ENCODE measurements at regions not wholly inside any gene's neighbourhood (a gene's known extent, or its start where the extent isn't known, plus 50 kb on each side); places are given as distances from the start of the nearest gene placed in this dataset.

DNA sequence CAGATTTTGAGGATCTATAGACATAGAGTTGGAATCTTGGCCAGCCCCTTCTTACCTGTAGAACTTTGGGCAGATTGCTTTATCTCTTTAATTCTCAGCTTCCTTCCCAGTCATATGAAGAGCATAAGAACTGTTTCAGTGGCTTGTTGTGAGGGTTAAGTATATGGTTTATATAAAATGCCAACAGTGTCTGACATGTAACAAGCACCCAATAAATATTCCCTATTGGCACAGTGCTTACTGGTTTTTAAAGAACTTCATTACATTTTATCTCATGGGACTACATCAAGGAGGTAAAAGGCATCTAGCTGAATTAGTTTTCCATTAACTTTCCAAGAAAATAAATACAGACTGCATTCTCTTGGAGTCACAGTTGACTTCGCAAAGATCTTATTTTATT lies 106.7 kb upstream of the LIMCH1 start:
- TF ChIP-seq, protein P1, sequence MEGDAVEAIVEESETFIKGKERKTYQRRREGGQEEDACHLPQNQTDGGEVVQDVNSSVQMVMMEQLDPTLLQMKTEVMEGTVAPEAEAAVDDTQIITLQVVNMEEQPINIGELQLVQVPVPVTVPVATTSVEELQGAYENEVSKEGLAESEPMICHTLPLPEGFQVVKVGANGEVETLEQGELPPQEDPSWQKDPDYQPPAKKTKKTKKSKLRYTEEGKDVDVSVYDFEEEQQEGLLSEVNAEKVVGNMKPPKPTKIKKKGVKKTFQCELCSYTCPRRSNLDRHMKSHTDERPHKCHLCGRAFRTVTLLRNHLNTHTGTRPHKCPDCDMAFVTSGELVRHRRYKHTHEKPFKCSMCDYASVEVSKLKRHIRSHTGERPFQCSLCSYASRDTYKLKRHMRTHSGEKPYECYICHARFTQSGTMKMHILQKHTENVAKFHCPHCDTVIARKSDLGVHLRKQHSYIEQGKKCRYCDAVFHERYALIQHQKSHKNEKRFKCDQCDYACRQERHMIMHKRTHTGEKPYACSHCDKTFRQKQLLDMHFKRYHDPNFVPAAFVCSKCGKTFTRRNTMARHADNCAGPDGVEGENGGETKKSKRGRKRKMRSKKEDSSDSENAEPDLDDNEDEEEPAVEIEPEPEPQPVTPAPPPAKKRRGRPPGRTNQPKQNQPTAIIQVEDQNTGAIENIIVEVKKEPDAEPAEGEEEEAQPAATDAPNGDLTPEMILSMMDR (IDR thresholded peaks at IDR 0.05; ENCODE audit: extremely low read depth, missing control alignments): no peak
- no peak for DNase-seq (ENCODE audit: low spot score)

DNA sequence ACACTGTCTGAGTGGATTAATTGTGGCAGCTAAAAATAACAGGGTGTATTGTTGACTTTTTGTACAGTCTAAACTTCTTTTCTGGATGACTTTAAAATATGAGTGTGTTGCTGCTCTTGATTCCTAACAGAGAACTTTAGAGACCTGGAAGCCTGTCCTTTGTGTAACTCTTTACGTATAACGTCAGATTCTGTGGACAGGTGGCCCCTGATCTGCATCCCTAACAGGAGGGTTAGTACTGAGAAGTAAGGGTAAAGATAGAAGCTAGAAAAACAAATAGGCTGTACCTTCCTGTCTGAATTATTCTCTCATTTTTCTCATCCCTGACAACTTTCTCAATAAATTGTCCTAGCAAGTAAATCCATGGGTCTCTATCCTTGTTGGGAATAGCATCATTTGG lies 105.7 kb upstream of the LIMCH1 start:
- TF ChIP-seq, protein P1 (IDR thresholded peaks at IDR 0.05; ENCODE audit: extremely low read depth, missing control alignments): no peak
- no peak for DNase-seq (ENCODE audit: low spot score)

DNA sequence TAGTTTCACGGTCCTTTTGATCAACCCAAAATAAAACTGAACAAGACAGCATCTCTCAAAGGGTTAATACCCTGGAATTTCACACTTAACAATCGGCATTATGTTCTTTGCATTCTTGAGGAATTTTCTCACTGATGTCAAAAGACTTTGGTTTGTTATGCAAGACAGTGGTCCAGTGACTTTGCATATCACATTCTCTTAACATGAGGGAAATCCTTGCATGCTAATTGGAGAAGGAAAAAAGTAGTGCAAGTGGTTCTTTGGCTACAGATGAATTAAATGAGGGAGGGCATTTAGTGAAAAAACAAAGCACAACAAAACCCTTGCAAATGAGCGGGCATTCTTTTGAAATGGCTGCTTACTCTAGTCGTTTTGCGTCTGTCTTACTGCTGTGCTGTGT lies 105.1 kb upstream of the LIMCH1 start:
- TF ChIP-seq, protein P1 (IDR thresholded peaks at IDR 0.05; ENCODE audit: extremely low read depth, missing control alignments): no peak
- no peak for DNase-seq (ENCODE audit: low spot score)

DNA sequence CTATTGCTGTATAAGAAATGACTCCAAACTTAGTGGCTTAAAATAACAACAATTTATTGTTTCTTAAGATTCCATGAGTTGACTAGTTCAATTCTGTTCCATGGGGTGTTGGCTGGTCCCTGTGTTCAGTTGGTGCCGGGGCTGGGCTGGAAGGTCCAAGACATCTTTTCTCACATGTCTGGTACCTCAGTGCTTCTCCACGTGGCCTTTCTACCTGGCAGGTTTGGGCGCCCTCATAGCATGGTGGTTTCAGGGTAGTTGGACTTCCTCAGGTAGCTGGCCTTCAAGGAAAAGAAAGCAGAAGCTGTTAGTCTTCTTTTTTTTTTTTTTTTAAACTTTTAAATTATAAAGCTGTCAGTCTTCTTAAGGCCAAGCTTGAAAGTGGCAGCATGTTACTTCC lies 104.6 kb upstream of the LIMCH1 start:
- TF ChIP-seq, protein P1 (IDR thresholded peaks at IDR 0.05; ENCODE audit: extremely low read depth, missing control alignments): no peak
- DNase-seq (ENCODE audit: low spot score): no peak

DNA sequence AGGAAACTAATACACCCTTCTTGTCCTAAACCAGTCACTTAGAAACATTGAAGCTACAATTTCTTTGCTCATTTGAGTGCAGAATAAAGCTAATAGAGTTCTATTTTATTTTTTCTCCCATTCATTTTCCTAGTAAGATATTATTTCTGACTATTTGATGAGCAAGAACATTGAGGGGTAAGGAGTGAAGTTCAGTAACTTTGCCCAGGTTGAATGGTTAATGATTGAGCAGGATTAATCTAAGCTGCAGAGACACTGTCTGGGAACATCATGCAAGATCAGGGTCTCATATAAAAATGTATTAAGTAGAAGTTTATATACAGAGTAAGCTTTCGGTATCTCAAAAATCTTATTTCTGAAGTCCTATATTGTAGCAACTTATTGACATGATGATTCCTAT lies 102.4 kb upstream of the LIMCH1 start:
- DNase-seq (ENCODE audit: low spot score): no peak
- TF ChIP-seq, protein P1 (IDR thresholded peaks at IDR 0.05; ENCODE audit: extremely low read depth, missing control alignments): no peak

DNA sequence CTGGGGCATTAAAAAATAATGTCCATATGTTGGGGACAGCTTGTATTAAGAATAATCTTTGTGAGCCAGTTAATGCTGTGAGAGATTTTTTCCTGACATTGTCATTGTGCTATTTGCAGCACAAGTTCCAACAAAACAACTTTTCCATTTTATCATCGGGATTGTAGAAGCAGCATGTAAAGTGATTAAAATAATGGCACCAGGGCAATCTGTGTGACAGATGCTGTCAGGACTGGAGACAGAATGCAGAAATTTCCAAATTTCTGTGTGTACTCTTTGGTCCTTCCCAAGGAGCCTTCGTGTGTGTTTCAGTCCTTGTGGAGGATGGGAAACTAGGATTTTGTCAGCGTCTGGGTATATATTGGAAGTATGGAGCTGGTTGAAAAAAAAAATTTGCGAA lies 101.5 kb upstream of the LIMCH1 start:
- TF ChIP-seq, protein P1 (IDR thresholded peaks at IDR 0.05; ENCODE audit: extremely low read depth, missing control alignments): no peak
- DNase-seq (ENCODE audit: low spot score): no peak

DNA sequence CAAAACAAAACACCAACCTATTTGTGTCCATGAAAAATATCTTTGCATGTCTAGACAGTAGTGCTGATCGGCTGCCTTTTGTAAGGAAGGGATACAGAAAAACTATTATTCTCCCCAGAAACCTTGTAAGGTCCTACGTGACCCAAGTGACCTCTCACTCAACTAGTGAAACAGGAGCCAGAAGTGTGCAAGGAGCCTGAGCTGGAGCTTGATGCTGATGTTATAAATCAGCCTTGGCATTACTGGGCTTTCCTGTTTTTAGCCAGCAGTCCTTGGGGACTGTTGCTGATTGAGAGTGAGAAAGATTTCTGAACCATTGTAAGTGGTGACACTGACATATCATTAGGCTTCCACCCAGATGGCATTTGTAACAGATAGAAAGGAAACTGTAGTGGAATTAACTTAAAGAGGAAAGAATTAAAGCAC lies 100.8 kb upstream of the LIMCH1 start:
- DNase-seq (ENCODE audit: low spot score): no peak
- TF ChIP-seq, protein P1 (IDR thresholded peaks at IDR 0.05; ENCODE audit: extremely low read depth, missing control alignments): no peak

Data from GM20000 (cell line).